GM12865 (cell line): ENCODE measurements at regions not wholly inside any gene's neighbourhood (a gene's known extent, or its start where the extent isn't known, plus 50 kb on each side); places are given as distances from the start of the nearest gene placed in this dataset.
A peak's percentile ranks its signal among the peaks of the same experiment; 100 is the strongest.

Experiments used
- DNase-seq: peaks from one replicate; pipeline ENCODE4 v3.0.0; 2010; ENCODE audit warnings: low read depth
- H3K4me3 ChIP-seq: 2 replicates; pipeline ENCODE4 v1.5.1; 2011; ENCODE audit warnings: mild to moderate bottlenecking, low read depth, low read length, control low read depth
- CTCF ChIP-seq: IDR thresholded peaks from 2 replicates; pipeline ENCODE4 v1.5.1; 2011; ENCODE audit warnings: low read length, control low read depth, low read depth, inconsistent platforms; ENCODE audit not compliant: insufficient read depth; ENCODE audit errors: missing control alignments

GRCh38 chr11:57121996-57122395 lies 59.8 kb upstream of the LRRC55 start:
- H3K4me3 ChIP-seq, result no peak overlapping the region
- no peak for DNase-seq
- TF ChIP-seq CTCF, result no peak

- H3K4me3 ChIP-seq, result no peak overlapping the region
- TF ChIP-seq CTCF, result no peak
- no peak for DNase-seq
These were observed 58.2 kb upstream of the LRRC55 start for GRCh38 chr11:57123590-57123989.

- no peak for TF ChIP-seq CTCF
- DNase-seq, result no peak
These were observed 57.2 kb upstream of the LRRC55 start for GRCh38 chr11:57124505-57124904.

GRCh38 chr11:57124917-57125316 lies 56.8 kb upstream of the LRRC55 start:
- no peak for TF ChIP-seq CTCF
- H3K4me3 ChIP-seq, result no peak overlapping the region
- no peak for DNase-seq

More at GRCh38 chr11:57124505-57124904, 57.2 kb upstream of the LRRC55 start:
- H3K4me3 ChIP-seq, result no peak overlapping the region

GRCh38 chr11:57126766-57127400 lies 54.9 kb upstream of the LRRC55 start:
- TF ChIP-seq CTCF, result no peak
- no peak overlapping the region for H3K4me3 ChIP-seq
- no peak for DNase-seq

- no peak overlapping the region for H3K4me3 ChIP-seq
- peak; percentile 23 for TF ChIP-seq CTCF
- peak; percentile 8 for DNase-seq
These were observed 50.5 kb upstream of the LRRC55 start for GRCh38 chr11:57131080-57131790.
